ENCODE measurements at regions not wholly inside any gene's neighbourhood (a gene's known extent, or its start where the extent isn't known, plus 50 kb on each side); places are given as distances from the start of the nearest gene placed in this dataset.
"Not testable (repeated sequence)": the region's sequence is repeated elsewhere in the genome, so short reads cannot be mapped to it uniquely, and the experiment has no call there.

- no peak for TF ChIP-seq CTCF (IDR thresholded peaks at IDR 0.05; ENCODE audit: insufficient read depth, low read depth, low read length, missing control alignments)
- no peak for DNase-seq (ENCODE audit: low read depth)
Measured at GRCh38 chr1:60874718-60875117, 207.6 kb upstream of the NFIA start.

GRCh38 chr1:60873396-60873795 is 209.0 kb upstream of the NFIA start:
- not testable (repeated sequence) for H3K4me3 ChIP-seq (ENCODE audit: low read depth, low read length); DNase-seq (ENCODE audit: low read depth)

More at GRCh38 chr1:60874718-60875117, 207.6 kb upstream of the NFIA start:
- no peak overlapping the region for H3K4me3 ChIP-seq (ENCODE audit: low read depth, low read length)

- no peak for TF ChIP-seq CTCF (IDR thresholded peaks at IDR 0.05; ENCODE audit: insufficient read depth, low read depth, low read length, missing control alignments)
- H3K4me3 ChIP-seq (ENCODE audit: low read depth, low read length), result no peak overlapping the region
- DNase-seq (ENCODE audit: low read depth), result no peak
Measured at GRCh38 chr1:60872426-60873054, 209.8 kb upstream of the NFIA start.

GRCh38 chr1:60870269-60870865 is 212.0 kb upstream of the NFIA start:
- no peak for DNase-seq (ENCODE audit: low read depth)
- TF ChIP-seq CTCF (IDR thresholded peaks at IDR 0.05; ENCODE audit: insufficient read depth, low read depth, low read length, missing control alignments), result no peak
- H3K4me3 ChIP-seq (ENCODE audit: low read depth, low read length), result no peak overlapping the region

- no peak for DNase-seq (ENCODE audit: low read depth)
- no peak for TF ChIP-seq CTCF (IDR thresholded peaks at IDR 0.05; ENCODE audit: insufficient read depth, low read depth, low read length, missing control alignments)
- H3K4me3 ChIP-seq (ENCODE audit: low read depth, low read length), result no peak overlapping the region
Measured at GRCh38 chr1:60868901-60869663, 213.3 kb upstream of the NFIA start.

GRCh38 chr1:60867782-60868181 is 214.6 kb upstream of the NFIA start:
- no peak for TF ChIP-seq CTCF (IDR thresholded peaks at IDR 0.05; ENCODE audit: insufficient read depth, low read depth, low read length, missing control alignments)
- H3K4me3 ChIP-seq (ENCODE audit: low read depth, low read length), result no peak overlapping the region
- no peak for DNase-seq (ENCODE audit: low read depth)

- H3K4me3 ChIP-seq (ENCODE audit: low read depth, low read length), result no peak overlapping the region
- TF ChIP-seq CTCF (IDR thresholded peaks at IDR 0.05; ENCODE audit: insufficient read depth, low read depth, low read length, missing control alignments), result no peak
- no peak for DNase-seq (ENCODE audit: low read depth)
Measured at GRCh38 chr1:60866917-60867531, 215.3 kb upstream of the NFIA start.
